Parathyroid adenoma (tissue), 2 donors: ENCODE measurements at regions not wholly inside any gene's neighbourhood (a gene's known extent, or its start where the extent isn't known, plus 50 kb on each side); places are given as distances from the start of the nearest gene placed in this dataset.
"Not testable (repeated sequence)": the region's sequence is repeated elsewhere in the genome, so short reads cannot be mapped to it uniquely, and the experiment has no call there.

Experiments used
- H2AFZ ChIP-seq: fragments of 300-600 bp; sonication (generic); one replicate; pipeline ENCODE4 v1.7.0; 2017; ENCODE audit warnings: antibody characterized with exemption, mild to moderate bottlenecking
- H3K27ac ChIP-seq: fragments of 300-600 bp; sonication (generic); one replicate; pipeline ENCODE4 v1.7.0; 2017
- H3K27me3 ChIP-seq: fragments of 300-600 bp; sonication (generic); one replicate; pipeline ENCODE4 v1.7.0; 2017; ENCODE audit warnings: low read length; ENCODE audit not compliant: control insufficient read depth, insufficient read depth
- H3K36me3 ChIP-seq: fragments of 300-600 bp; sonication (generic); one replicate; pipeline ENCODE4 v1.7.0; 2017; ENCODE audit warnings: low read length; ENCODE audit not compliant: control insufficient read depth, insufficient read depth
- H3K4me1 ChIP-seq: fragments of 300-600 bp; sonication (generic); one replicate; pipeline ENCODE4 v1.7.0; 2017; ENCODE audit warnings: control low read depth
- H3K4me2 ChIP-seq: fragments of 300-600 bp; sonication (generic); one replicate; pipeline ENCODE4 v1.7.0; 2017; ENCODE audit warnings: low read length
- H3K4me3 ChIP-seq: fragments of 300-600 bp; sonication (generic); one replicate; pipeline ENCODE4 v1.7.0; 2017; ENCODE audit warnings: low read depth, low read length
- H3K79me2 ChIP-seq: fragments of 300-600 bp; sonication (generic); one replicate; pipeline ENCODE4 v1.7.0; 2017; ENCODE audit warnings: control low read depth
- H3K9ac ChIP-seq: fragments of 300-600 bp; sonication (generic); one replicate; pipeline ENCODE4 v1.7.0; 2017; ENCODE audit warnings: mild to moderate bottlenecking
- H3K9me3 ChIP-seq: fragments of 300-600 bp; sonication (generic); one replicate; pipeline ENCODE4 v1.7.0; 2017; ENCODE audit warnings: low read length; ENCODE audit not compliant: control insufficient read depth
- TF ChIP-seq, protein P1 (sequence below): fragments of 300-600 bp; sonication (generic); IDR thresholded peaks from one replicate; pipeline ENCODE4 v1.7.0; 2017; ENCODE audit warnings: antibody characterized with exemption, mild to moderate bottlenecking
- donor health status: primary hyperparathyroidism.

GRCh38 chr4:81592701-81593100 is 121.0 kb upstream of the RASGEF1B start:
- H3K36me3 ChIP-seq, result no peaks in the 10 kb centered on the region
- H3K9ac ChIP-seq, result no peak overlapping the region
- no peaks in the 10 kb centered on the region for H3K9me3 ChIP-seq
- no peaks in the 10 kb centered on the region for H3K27me3 ChIP-seq
- no peak overlapping the region for H3K27ac ChIP-seq
- no peak overlapping the region for H3K4me2 ChIP-seq
- H2AFZ ChIP-seq, result no peak overlapping the region
- no peak overlapping the region for H3K4me3 ChIP-seq
- TF ChIP-seq, protein P1, sequence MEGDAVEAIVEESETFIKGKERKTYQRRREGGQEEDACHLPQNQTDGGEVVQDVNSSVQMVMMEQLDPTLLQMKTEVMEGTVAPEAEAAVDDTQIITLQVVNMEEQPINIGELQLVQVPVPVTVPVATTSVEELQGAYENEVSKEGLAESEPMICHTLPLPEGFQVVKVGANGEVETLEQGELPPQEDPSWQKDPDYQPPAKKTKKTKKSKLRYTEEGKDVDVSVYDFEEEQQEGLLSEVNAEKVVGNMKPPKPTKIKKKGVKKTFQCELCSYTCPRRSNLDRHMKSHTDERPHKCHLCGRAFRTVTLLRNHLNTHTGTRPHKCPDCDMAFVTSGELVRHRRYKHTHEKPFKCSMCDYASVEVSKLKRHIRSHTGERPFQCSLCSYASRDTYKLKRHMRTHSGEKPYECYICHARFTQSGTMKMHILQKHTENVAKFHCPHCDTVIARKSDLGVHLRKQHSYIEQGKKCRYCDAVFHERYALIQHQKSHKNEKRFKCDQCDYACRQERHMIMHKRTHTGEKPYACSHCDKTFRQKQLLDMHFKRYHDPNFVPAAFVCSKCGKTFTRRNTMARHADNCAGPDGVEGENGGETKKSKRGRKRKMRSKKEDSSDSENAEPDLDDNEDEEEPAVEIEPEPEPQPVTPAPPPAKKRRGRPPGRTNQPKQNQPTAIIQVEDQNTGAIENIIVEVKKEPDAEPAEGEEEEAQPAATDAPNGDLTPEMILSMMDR, result no peak
- H3K4me1 ChIP-seq, result peaks cover 3% of the 10 kb centered on the region
- no peaks in the 10 kb centered on the region for H3K79me2 ChIP-seq

DNA sequence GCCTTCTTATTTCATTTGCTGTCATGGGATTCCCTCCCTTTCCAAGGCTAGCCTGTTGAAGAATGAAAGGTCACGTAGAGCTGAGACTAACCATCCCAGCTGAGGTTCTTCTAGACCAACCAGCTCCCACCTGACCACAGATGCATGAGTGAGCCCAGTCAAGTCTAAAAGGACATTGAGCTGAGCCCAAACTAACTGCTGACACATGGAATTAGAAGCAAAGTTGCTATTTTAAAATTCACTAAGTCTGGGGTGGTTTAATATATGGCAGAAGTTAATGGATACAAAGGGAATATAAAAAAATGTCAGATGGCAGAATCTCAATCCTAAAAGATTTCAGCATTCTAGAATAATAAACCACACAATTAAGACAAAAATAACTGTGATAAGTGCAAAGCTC is 118.9 kb upstream of the RASGEF1B start:
- Histone ChIP-seq H3K4me1 (peaks cover 3% of the 10 kb centered on the region), H3K36me3 (no peaks in the 10 kb centered on the region)

GRCh38 chr4:81589262-81589661 is 117.6 kb upstream of the RASGEF1B start:
- H3K4me1 ChIP-seq, result no peaks in the 10 kb centered on the region
- H3K4me3 ChIP-seq, result no peak overlapping the region
- no peaks in the 10 kb centered on the region for H3K9me3 ChIP-seq
- H3K9ac ChIP-seq, result no peak overlapping the region
- peak overlapping the region; percentile 6 for H2AFZ ChIP-seq
- no peak overlapping the region for H3K27ac ChIP-seq
- no peaks in the 10 kb centered on the region for H3K79me2 ChIP-seq
- H3K27me3 ChIP-seq, result no peaks in the 10 kb centered on the region
- H3K36me3 ChIP-seq, result no peaks in the 10 kb centered on the region
- TF ChIP-seq, protein P1, result no peak
- peak overlapping the region; percentile 49 for H3K4me2 ChIP-seq

More for the DNA sequence above, 118.9 kb upstream of the RASGEF1B start:
- Histone ChIP-seq H3K9me3 (no peaks in the 10 kb centered on the region), H2AFZ (no peak overlapping the region), H3K4me2 (no peak overlapping the region), H3K9ac (no peak overlapping the region), H3K4me3 (no peak overlapping the region), H3K27ac (no peak overlapping the region), H3K27me3 (no peaks in the 10 kb centered on the region), H3K79me2 (no peaks in the 10 kb centered on the region)
- TF ChIP-seq, protein P1, result no peak

GRCh38 chr4:81586706-81587105 is 115.0 kb upstream of the RASGEF1B start:
- Histone ChIP-seq H3K27me3 (no peaks in the 10 kb centered on the region), H3K27ac (no peak overlapping the region), H3K36me3 (no peaks in the 10 kb centered on the region), H3K9ac (no peak overlapping the region), H3K9me3 (no peaks in the 10 kb centered on the region), H3K4me2 (no peak overlapping the region), H3K4me1 (no peaks in the 10 kb centered on the region), H3K79me2 (no peaks in the 10 kb centered on the region), H3K4me3 (no peak overlapping the region), H2AFZ (no peak overlapping the region)
- TF ChIP-seq, protein P1, result no peak

- not testable (repeated sequence) for H3K79me2 ChIP-seq, H2AFZ ChIP-seq, H3K4me3 ChIP-seq, H3K4me1 ChIP-seq, H3K27ac ChIP-seq, H3K36me3 ChIP-seq, H3K27me3 ChIP-seq, H3K9me3 ChIP-seq, H3K4me2 ChIP-seq, H3K9ac ChIP-seq
Measured at GRCh38 chr4:81580994-81581374, 109.3 kb upstream of the RASGEF1B start.
